GM12892 (cell line): ENCODE measurements at regions not wholly inside any gene's neighbourhood (a gene's known extent, or its start where the extent isn't known, plus 50 kb on each side); places are given as distances from the start of the nearest gene placed in this dataset.

Experiments
- POLR2A ChIP-seq: IDR thresholded peaks from 2 replicates; pipeline ENCODE4 v1.6.1; 2011; ENCODE audit warnings: low read depth, low read length, control low read depth
- TAF1 ChIP-seq: IDR thresholded peaks from 2 replicates; pipeline ENCODE4 v1.6.1; 2011; ENCODE audit warnings: low read depth, mild to moderate bottlenecking, control low read depth, low read length, borderline replicate concordance

GRCh38 chr5:91638010-91638409 lies 254.9 kb upstream of the ARRDC3 start:
- no peak for TF ChIP-seq TAF1
- no peak for TF ChIP-seq POLR2A
